Activated CD4-positive, alpha-beta T cell treated with anti-CD3 and anti-CD28 coated beads, Interleukin-2, amount 50 U/mL, for 24 hours (primary cell): ENCODE measurements at regions not wholly inside any gene's neighbourhood (a gene's known extent, or its start where the extent isn't known, plus 50 kb on each side); places are given as distances from the start of the nearest gene placed in this dataset.
"Not testable (repeated sequence)": the region's sequence is repeated elsewhere in the genome, so short reads cannot be mapped to it uniquely, and the experiment has no call there.

ENCODE experiments used
- DNase-seq, 2 donors: peaks; one replicate each; pipeline ENCODE4 v3.0.0-alpha.2; 2020; ENCODE audit warnings: low read depth in 1 of 2, low spot score in 1 of 2

DNA sequence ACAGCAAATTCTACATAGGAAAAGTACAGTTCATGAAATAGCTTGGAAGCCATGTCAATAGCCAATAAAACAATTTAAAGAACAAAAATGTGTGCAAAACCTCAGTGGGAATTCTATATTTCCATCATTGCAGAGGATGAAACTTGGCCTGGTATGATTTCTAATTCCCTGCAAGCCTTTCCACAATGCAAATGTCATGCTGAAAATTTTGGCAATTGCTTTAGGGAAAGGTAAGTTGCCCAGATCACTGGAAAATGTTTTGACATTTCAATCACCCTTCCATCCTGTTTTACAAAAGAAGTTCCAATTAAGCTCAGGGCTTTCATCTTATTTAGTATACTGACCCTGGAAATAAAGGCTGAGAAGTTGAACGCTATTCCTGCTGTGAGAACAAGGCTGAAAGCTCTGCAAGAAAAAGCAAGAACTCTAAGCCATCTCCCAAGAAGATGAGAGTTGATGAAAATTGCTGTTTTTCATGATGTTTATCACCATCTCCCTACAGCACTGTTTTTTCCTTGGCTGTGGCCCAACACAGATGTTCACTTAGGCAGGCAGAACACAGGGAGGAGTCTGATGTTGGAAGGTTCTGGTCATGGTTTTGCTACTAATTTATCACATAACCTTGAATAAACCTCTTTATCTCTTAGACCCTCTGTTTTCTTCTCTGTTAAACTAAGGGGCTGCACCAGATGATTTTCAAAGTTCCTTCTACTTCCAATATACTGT lies 263.7 kb downstream of the KCTD12 start:
- DNase-seq, result no peak

DNA sequence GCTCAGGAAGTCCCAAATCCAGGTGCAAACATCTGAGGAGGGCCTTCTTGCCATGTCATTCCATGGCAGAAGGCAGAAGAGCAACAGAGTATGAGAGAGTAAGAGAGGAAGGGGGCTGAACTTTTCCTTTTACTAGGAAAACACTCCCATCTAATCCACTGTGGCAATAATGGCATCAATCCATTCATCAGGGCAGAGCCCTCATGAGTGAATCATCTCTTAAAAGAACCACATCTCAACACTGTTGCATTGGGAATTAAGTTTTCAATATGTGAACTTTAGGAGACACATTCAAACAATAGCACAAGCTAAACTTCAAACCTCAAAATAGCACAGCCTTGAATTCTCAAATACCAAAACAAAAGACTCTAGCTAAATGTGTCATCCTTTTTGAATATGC lies 264.5 kb downstream of the KCTD12 start:
- DNase-seq, result no peak

DNA sequence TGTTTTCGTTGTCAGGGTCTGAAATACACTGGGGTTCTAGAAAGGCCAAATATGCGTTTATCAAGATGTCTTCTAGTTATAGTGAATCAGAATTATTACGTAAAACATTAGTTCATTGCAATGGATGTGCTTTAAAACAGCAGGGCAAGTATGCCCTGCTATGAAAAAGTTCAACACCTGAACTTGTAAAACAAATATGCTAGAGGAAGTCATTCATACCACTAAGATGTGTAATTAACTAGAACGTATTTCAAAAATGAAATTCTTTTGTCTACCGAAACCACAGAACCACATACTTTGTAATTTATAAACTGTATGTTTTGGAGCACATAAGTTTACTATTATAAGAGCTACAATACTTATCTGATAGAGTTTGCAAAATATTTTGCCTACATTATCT lies 266.2 kb downstream of the KCTD12 start:
- no peak for DNase-seq

DNA sequence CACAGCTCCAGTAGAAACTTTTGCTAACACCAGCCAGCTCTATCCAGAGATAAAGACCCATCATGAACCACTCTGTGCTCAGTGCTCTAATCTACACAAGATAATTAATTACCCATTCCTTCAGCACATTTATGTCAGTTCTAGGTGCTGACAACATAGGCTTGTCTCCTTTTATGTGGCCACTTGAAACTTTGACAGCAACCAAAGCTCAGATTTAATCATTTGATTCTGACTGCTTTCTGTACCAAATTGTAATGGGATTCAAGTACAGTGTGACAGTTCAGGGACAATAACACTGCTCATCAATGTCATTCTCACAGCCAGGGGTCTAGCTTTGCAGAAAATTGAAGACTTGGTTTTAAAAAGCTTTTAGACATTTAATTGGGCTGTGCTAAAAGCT lies 266.6 kb downstream of the KCTD12 start:
- DNase-seq, result no peak

DNA sequence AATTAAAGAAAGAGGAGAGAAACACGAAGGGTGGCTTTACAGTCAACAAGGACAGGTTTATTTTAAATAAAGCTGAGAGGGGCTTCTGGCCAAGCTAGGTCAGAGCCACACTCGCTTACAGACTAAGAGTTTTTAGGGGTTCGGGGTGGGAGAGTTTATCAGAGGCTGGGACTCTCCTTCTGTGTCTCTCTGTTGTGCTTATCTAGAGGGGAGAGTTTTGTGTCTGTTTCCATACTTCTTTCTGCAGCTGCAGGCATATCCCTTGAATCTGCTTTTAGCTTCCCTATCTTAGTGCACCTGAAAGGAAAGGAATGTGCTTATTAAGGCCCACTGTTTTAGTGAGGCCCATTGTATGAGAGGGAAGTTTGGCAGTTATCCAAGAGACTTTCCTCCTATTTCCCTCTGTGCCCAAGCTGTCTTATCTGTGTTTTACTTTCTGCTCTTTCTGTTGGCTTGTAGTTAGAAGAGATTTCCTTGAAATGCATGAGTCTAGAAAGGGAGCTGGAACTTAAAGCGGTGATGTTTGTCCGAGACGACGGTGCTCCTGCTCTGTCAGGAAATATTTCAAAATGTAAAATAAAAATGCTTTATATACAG lies 275.3 kb downstream of the KCTD12 start:
- DNase-seq, result no peak

DNA sequence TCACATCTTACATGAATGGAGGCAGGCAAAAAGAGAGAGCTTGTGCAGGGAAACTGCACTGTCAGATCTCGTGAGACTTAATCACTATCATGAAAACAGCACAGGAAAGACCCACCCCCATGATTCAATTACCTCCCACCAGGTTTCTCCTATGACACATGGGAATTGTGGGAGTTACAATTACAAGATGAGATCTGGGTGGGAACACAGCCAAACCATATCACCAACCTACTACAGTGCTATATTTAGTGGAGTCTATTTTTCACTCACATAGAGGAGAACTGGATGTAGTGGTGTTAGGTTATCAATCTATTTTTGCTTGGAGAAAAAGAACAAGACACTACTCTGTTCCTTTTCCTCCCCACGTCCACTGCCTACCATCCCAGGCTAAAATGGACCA lies 276.6 kb downstream of the KCTD12 start:
- DNase-seq, result no peak

DNA sequence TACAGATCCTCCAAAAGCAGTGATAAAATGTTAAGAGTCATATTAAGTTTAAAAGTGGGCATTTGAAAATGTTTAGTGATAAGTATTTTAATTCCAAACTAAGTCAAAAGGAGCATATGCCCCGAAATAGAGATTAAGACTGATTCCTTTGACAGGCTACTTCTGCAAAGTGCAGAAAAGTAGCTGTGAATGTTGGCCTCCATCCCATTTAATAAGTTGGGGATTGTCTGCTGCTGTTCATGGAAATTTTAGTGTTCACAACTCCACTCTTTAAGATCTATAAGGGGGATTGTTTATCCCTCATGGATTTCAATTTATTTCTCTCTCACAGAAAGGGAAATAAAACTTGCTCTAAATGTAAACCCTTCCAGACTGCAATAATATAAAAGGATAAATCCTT lies 278.3 kb downstream of the KCTD12 start:
- no peak for DNase-seq

DNA sequence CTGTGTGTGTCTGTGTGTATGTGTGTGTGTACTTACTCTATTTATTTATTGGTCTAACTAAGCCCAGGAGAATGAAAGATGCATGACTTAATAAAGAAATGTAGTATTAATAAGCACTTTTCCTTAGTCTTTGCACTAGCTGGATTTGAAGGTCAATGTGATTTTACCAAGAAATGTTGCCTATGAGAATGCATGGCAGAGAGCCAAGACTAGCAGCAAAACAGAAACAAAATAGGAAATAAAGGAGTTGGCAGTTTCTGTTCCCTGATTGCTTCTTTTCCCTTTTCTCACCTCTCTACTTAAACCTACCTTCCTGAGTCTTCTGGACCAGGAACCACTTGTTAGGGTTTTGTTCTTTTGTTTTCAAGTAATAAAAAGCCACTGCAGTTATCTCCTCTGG lies 286.1 kb downstream of the KCTD12 start:
- DNase-seq, result no peak

DNA sequence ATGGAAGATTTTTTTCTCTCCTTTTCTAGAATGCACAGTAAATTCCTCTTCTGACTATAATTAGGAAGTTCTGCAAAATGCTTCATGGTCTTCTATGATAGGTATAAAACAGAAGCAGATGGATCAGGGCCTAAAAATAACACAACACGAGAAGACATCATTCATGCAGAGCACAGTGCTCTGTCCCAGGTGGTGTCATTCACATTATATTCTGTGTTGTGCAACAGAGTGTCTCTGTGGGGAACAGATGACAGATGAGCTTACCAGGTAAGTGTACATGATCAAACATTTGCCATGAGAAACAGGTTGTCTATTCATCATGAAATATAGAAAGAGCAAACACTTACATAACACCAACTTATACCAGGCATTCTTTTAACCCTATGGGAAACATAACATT lies 288.3 kb downstream of the KCTD12 start:
- no peak for DNase-seq

DNA sequence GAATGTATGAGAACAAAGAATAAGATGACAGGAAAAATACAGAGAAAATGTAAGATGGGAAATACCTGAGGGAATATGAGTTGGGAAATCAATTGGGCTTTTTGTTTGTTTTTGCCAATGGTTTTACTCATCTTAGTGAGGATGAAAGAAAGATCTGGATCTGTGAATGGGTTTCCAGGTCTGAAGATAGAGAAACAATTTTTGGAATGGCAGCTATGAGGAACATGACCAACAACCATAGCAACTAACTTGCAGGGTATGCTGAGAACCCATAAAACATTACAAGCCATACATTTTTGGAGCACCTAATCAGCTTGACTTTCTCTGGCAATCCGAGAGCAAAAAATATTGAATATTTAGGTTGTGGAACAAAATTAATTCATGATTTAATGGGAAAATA lies 290.0 kb downstream of the KCTD12 start:
- no peak for DNase-seq

DNA sequence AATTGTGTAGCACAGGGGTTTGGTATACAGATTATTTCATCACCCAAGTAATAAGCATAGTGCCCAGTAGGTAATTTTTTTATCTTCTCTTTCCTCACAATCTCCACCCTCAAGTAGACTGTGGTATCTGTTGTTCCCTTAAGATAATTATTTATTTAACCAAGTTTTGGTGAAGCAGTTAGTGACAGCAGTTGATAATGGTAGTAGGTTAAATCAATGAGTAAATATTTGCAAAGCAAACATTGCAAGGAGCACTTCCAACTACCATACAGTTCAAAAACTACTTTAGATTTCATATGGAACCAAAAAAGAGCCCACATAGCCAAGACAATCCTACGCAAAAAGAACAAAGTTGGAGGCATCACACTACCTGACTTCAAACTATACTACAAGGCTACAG lies 291.8 kb downstream of the KCTD12 start:
- DNase-seq, result no peak

DNA sequence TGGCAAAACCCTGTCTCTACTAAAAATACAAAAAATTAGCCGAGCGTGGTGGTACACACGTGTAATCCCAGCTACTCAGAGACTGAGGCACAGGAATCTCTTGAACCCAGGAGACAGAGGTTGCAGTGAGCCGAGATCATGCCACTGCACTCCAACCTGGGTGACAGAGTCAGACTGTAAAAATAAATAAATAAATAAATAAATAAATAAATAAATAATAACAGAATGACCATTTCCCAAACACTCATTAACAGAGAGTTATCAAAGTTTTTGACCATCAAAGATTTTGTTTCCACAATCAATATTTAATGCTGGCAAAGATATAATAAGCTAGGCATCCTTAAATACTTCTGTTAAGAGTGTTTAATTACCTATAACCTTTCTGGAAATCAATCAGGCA lies 299.4 kb downstream of the KCTD12 start:
- no peak for DNase-seq

DNA sequence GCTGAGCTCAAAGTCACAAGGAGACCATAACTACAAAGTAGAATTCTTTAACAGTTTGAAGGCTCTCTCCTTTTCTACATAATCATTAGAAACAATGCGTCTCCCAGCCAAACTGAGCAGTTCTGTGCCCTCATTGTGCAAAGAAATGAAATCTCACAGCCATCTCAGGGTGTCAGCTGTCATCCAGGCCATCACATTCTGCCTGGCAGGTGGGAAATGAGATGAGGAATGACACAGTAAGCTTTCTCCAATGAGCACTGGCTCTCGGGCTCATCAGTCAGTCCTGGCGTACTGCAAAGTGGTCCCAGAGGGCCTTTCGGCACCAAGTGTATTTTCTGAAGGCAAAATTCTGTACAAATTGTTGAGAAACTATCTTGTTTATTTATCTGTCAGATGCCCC lies 306.5 kb downstream of the KCTD12 start:
- DNase-seq, result no peak

DNA sequence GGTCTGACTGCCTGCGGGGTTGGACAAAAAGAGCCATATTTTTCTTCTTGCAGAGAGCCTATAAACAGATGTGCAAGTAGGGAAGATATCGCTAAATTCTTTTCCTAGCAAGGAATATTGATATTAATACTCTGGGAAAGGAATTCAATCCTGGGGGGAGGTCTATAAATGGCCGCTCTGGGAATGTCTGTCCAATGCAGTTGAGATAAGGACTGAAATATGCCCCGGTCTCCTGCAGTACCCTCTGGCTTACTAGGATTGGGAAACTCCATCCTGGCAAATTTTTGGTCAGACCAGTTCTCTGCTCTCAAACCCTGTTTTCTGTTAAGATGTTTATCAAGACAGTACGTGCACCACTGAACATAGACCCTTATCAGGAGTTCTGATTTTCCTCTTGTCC lies 310.6 kb downstream of the KCTD12 start:
- not testable (repeated sequence) for DNase-seq

DNA sequence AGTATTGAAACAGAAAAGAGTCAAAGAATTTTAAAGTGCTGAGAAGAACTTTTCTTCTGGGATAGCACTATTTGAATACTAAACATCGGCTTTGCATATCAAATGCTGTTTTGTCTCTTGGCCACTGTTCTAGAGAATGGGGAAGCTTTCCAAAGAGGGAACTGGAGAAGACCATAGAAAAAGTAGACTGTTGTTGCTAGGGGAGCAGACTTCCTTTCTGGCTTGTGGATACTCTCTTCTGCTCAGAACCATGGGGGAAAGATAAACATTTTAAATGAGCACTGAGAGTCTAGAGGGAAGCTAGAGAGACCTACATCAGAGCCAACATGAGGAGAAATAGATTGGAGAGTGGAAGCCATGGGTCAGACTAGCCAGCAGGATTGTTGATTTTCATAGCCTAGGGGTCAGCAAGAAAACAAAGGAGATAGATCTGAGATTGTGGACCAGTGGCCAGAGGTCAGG lies 315.7 kb downstream of the KCTD12 start:
- DNase-seq, result no peak

DNA sequence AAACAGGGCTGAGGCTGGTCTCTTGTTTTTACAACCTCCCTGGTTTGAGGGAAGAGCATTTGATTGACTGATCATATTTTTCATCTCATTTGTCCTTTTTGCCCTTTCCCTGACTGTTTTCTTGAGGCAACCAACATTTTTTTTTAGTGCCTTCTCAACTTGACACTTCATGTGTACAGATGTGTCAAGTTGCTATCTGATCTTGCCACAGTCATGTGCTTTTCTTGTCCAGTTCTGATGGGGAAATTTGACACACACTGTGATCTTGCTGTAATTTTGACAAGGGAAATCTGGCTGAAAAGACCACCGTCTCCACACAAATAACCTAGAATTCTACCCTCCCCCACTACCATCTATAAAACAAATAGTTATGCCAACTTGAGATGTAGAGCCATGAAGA lies 329.6 kb downstream of the KCTD12 start:
- no peak for DNase-seq

DNA sequence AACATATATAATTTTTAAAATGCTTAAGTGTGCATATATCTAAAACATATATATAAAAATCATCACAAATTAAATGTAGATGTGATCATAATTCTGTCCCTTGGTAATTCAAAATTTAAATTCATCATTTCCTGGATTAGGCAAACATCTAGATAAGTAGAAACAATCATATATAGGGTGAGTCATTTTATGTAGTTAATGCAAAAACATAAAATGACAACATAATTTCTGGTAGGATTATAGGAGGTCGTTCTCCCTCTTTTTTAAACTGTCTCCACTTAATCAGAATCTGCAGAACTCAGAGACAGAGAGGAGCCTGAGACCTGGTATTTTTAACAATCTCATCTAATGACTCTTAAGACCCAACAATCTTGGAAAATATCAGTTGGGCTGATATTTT lies 333.4 kb downstream of the KCTD12 start:
- no peak for DNase-seq

DNA sequence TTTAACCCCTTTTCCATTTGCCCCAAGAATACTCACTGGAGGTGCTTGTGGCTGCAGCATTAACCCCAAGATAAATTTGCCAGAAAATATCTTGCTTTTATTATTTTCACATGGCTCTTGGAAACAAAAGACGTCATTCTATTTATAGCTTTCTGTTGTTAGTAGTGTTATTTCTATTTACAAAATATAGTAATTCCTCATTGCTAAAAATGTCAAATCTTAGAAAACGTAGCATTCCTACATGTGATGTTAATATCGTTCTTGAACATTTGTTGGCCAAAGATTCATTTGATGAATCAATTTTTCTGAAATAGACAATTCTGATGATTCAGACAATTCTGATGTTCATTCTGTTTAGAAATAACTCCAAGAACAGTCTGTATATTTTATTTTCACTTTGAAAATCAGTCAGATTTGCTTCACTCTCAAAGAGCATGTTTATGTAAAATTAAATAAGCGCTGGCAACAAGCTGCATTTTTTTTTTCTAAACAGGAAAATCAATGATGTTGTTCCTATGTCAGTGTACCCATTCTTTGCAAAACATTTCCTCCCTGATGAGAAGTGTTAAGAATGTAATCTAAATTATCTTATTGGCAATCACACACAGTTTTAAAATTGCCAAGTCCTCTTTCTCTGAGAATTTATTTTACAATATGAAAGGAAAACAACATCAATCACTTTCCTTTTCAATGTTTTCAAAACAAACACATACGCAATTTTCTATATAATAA lies 334.0 kb downstream of the KCTD12 start:
- no peak for DNase-seq

DNA sequence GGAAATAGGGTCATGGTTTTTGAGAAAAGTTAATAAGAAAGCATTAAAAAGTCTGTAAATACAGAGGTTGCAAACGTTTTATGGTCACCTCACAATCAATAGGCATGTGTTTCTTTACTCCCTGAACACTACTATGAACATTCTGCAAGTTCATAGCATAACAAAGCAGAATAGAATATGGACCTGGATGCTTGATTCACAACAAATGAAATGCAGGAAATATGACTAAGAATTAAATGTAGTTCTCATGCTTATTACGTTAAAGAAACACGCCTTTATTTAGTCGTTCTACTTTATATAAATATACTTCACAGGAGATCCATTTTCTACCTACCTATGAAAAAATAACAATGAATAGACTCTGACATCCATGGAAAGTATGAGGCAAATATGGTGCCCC lies 344.0 kb downstream of the KCTD12 start:
- no peak for DNase-seq

DNA sequence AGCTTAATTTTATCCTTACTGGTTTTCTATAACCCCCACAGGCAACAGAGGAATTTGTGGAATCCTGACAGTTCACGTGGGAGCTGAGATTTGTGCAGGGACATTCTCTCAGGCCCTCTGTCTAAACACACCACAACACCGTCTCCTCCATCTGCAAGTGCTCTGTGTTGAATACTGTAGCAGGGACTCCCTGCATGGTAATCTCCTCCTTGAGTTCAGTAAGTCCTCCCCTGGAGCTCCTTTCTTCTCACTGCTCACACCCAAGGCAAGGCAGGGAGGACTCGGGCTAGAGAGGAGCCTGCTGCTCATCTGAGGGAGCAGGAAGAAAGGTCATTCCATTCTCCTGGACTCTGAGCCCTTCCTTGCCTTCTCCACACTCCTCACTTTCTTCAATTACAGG lies 348.2 kb downstream of the KCTD12 start:
- DNase-seq, result no peak

DNA sequence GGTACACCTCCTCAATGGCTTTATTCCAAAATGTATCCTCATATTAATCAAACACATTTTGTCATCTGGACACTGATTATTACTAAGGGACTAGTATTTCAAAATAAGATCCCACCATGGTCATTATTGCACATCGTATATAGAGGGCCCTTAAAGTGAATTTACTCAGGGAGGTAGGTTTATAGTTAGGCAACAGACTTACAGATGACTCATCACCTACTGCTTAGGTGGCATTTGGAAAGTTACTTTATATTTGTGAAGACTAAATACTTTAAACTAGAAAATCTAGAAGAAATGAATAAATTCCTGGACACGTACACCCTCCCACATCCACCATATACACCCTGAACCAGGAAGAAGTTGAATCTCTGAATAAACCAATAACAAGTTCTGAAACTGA lies 353.0 kb downstream of the KCTD12 start:
- no peak for DNase-seq

DNA sequence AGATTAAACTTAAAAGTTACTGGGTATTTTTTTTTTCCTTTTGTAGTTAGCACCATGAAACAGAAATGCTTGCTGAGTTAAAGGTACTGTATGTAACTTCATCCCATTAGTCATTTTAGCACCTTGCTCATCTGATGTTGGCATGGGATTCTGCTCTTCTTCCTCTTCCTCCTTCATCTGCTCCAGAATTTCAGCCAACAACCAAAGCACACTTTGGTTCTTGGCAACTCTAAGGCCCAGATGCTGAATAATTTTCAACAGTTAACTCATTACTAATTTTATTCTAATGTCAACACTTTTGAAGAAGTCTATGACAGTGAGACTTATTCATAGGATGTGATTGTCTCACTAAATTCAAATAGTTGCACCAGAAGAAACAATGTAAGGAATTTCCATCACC lies 359.2 kb downstream of the KCTD12 start:
- DNase-seq, result no peak
